ENCODE measurements at regions not wholly inside any gene's neighbourhood (a gene's known extent, or its start where the extent isn't known, plus 50 kb on each side); places are given as distances from the start of the nearest gene placed in this dataset.

DNA sequence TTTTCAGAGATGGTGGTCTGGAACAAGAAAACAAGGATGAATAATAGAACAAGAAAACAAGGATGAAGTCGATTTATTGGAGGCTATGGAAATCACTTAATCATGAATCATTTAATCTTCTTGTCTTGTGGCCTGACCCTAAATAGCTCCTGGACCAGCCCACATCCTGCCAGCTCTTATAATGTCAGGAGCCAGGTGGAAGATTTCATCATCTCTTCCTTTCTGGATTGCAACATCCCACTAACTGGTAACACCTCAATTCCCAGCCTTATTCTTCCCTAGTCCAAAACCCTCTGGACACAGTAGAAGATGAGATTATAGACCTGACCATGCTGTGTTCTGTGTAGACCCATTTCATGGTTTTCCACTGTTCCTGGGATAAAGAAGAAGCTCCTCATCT is 470.1 kb upstream of the USP9Y start:
- POLR2A ChIA-PET = no interaction called here
- DNase-seq (ENCODE audit: low spot score) = no peak
- no peak overlapping the region for H3K4me3 Mint-ChIP-seq
- H3K9me3 Mint-ChIP-seq = peaks cover 27% of the 10 kb centered on the region
- peaks cover 10% of the 10 kb centered on the region for H3K36me3 Mint-ChIP-seq
- H3K27me3 Mint-ChIP-seq (ENCODE audit: low read depth) = no peaks in the 10 kb centered on the region
- ATAC-seq = no peak
- no peak for TF ChIP-seq TCF7 (CRISPR knock-in tag; IDR thresholded peaks at IDR 0.05; ENCODE audit: low read depth)
- TF ChIP-seq CREM (CRISPR knock-in tag; IDR thresholded peaks at IDR 0.05) = no peak
- no peak for TF ChIP-seq ETV6 (CRISPR knock-in tag; IDR thresholded peaks at IDR 0.05)
- no peak for TF ChIP-seq RELA (CRISPR knock-in tag; IDR thresholded peaks at IDR 0.05; ENCODE audit: borderline replicate concordance)
- TF ChIP-seq GTF2I (CRISPR knock-in tag; conservative IDR thresholded peaks at IDR 0.05) = no peak
- TF ChIP-seq NR1H2 (CRISPR knock-in tag; IDR thresholded peaks at IDR 0.05) = no peak
- TF ChIP-seq TEAD4 (CRISPR knock-in tag; IDR thresholded peaks at IDR 0.05) = no peak
- TF ChIP-seq ZNF396 (CRISPR knock-in tag; IDR thresholded peaks at IDR 0.05; ENCODE audit: borderline replicate concordance) = no peak
- TF ChIP-seq SMAD4 (CRISPR knock-in tag; IDR thresholded peaks at IDR 0.05) = no peak
- no peak for TF ChIP-seq ZNF425 (CRISPR knock-in tag; conservative IDR thresholded peaks at IDR 0.05)
- TF ChIP-seq FOXJ3 (CRISPR knock-in tag; IDR thresholded peaks at IDR 0.05; ENCODE audit: borderline replicate concordance) = no peak
- no peak for TF ChIP-seq ZNF219 (CRISPR knock-in tag; IDR thresholded peaks at IDR 0.05; ENCODE audit: borderline replicate concordance)
- no peak for TF ChIP-seq STAT6 (CRISPR knock-in tag; conservative IDR thresholded peaks at IDR 0.05; ENCODE audit: low read depth)
- TF ChIP-seq AFF4 (CRISPR knock-in tag; IDR thresholded peaks at IDR 0.05; ENCODE audit: borderline replicate concordance) = no peak
- no peak for TF ChIP-seq MLX (CRISPR knock-in tag; IDR thresholded peaks at IDR 0.05)
- no peak for TF ChIP-seq NFYB (CRISPR knock-in tag; conservative IDR thresholded peaks at IDR 0.05; ENCODE audit: low read depth)
- TF ChIP-seq GABPB1 (CRISPR knock-in tag; IDR thresholded peaks at IDR 0.05) = no peak
- no peak for TF ChIP-seq MYBL2 (CRISPR knock-in tag; IDR thresholded peaks at IDR 0.05)
- no peak for TF ChIP-seq ZNF532 (CRISPR knock-in tag; IDR thresholded peaks at IDR 0.05; ENCODE audit: borderline replicate concordance)
- no peaks in the 10 kb centered on the region for H3K4me1 Mint-ChIP-seq
- CTCF ChIA-PET = no interaction called here
- H3K27ac Mint-ChIP-seq = no peak overlapping the region
